Liver (tissue), 8 donors: ENCODE measurements at regions not wholly inside any gene's neighbourhood (a gene's known extent, or its start where the extent isn't known, plus 50 kb on each side); places are given as distances from the start of the nearest gene placed in this dataset.
"Not testable (repeated sequence)": the region's sequence is repeated elsewhere in the genome, so short reads cannot be mapped to it uniquely, and the experiment has no call there.

Experiments
- DNase-seq: peaks from one replicate; pipeline ENCODE4 v3.0.0-alpha.2; 2017; ENCODE audit warnings: low spot score
- H3K27ac ChIP-seq, 2 donors: one replicate each; pipeline ENCODE4 v1.7.0; 2013; ENCODE audit warnings: inconsistent platforms in 2 of 2, low read length in 2 of 2, control low read depth in 1 of 2, low read depth in 1 of 2, mild to moderate bottlenecking in 1 of 2
- H3K27me3 ChIP-seq, 4 donors: one replicate each; pipeline versions ENCODE4 v1.6.1 to v1.7.0; 2013; ENCODE audit warnings: low read length in 3 of 4, inconsistent platforms in 1 of 4, mild to moderate bottlenecking in 1 of 4, moderate library complexity in 1 of 4; ENCODE audit not compliant: control insufficient read depth in 4 of 4, insufficient read depth in 4 of 4
- H3K36me3 ChIP-seq, 4 donors: one replicate each; pipeline versions ENCODE4 v1.6.1 to v1.7.0; 2013; ENCODE audit warnings: low read length in 3 of 4, mild to moderate bottlenecking in 3 of 4, low read depth in 1 of 4, moderate library complexity in 1 of 4; ENCODE audit not compliant: control insufficient read depth in 4 of 4, insufficient read depth in 3 of 4
- H3K4me1 ChIP-seq, 4 donors: one replicate each; pipeline versions ENCODE4 v1.6.1 to v1.7.0; 2013; ENCODE audit warnings: low read length in 3 of 4, mild to moderate bottlenecking in 3 of 4, moderate library complexity in 1 of 4; ENCODE audit not compliant: control insufficient read depth in 4 of 4, insufficient read depth in 4 of 4
- H3K4me3 ChIP-seq, 3 donors: one replicate each; pipeline versions ENCODE4 v1.6.1 to v1.7.0; 2013; ENCODE audit warnings: low read length in 3 of 3, control low read depth in 1 of 3, low read depth in 1 of 3, mild to moderate bottlenecking in 1 of 3
- H3K9ac ChIP-seq, 2 donors: one replicate each; pipeline ENCODE4 v1.7.0; 2013; ENCODE audit warnings: low read length in 2 of 2, mild to moderate bottlenecking in 2 of 2, moderate library complexity in 2 of 2, control low read depth in 1 of 2, low read depth in 1 of 2
- H3K9me3 ChIP-seq, 4 donors: one replicate each; pipeline versions ENCODE4 v1.6.1 to v1.7.0; 2013; ENCODE audit warnings: low read length in 3 of 4; ENCODE audit not compliant: control insufficient read depth in 4 of 4
- ATF3 ChIP-seq: IDR thresholded peaks from 2 replicates; pipeline ENCODE4 v1.6.1; 2016; ENCODE audit warnings: antibody characterized with exemption
- EGR1 ChIP-seq, 2 donors: IDR thresholded peaks; 2 replicates each; pipeline ENCODE4 v1.6.1; 2016 to 2018; ENCODE audit warnings: antibody characterized with exemption in 2 of 2, low read depth in 2 of 2
- FOXA1 ChIP-seq: IDR thresholded peaks from 2 replicates; pipeline ENCODE4 v1.6.1; 2016; ENCODE audit warnings: antibody characterized with exemption
- FOXA2 ChIP-seq: IDR thresholded peaks from 2 replicates; pipeline ENCODE4 v1.6.1; 2016; ENCODE audit warnings: antibody characterized with exemption
- GABPA ChIP-seq, 2 donors: IDR thresholded peaks in 1 of 2; conservative IDR thresholded peaks in 1 of 2; 2 replicates each; pipeline ENCODE4 v1.6.1; 2016; ENCODE audit warnings: antibody characterized with exemption in 2 of 2, mild to moderate bottlenecking in 1 of 2, moderate library complexity in 1 of 2
- HNF4A ChIP-seq, 2 donors: conservative IDR thresholded peaks; 2 replicates each; pipeline ENCODE4 v1.6.1; 2016; ENCODE audit warnings: antibody characterized with exemption in 2 of 2, mild to moderate bottlenecking in 2 of 2
- HNF4G ChIP-seq: IDR thresholded peaks from 2 replicates; pipeline ENCODE4 v1.6.1; 2016; ENCODE audit warnings: antibody characterized with exemption
- JUND ChIP-seq, 2 donors: IDR thresholded peaks; 2 replicates each; pipeline ENCODE4 v1.6.1; 2016; ENCODE audit warnings: antibody characterized with exemption in 2 of 2
- MAX ChIP-seq: IDR thresholded peaks from 2 replicates; pipeline ENCODE4 v1.6.1; 2016; ENCODE audit warnings: antibody characterized with exemption
- NR2F2 ChIP-seq: IDR thresholded peaks from 2 replicates; pipeline ENCODE4 v1.6.1; 2016; ENCODE audit warnings: antibody characterized with exemption
- RAD21 ChIP-seq, 2 donors: IDR thresholded peaks; 2 replicates each; pipeline ENCODE4 v1.6.1; 2016; ENCODE audit warnings: antibody characterized with exemption in 2 of 2, mild to moderate bottlenecking in 2 of 2
- REST ChIP-seq: IDR thresholded peaks from 2 replicates; pipeline ENCODE4 v1.6.1; 2016; ENCODE audit warnings: antibody characterized with exemption, mild to moderate bottlenecking
- RXRA ChIP-seq, 2 donors: IDR thresholded peaks; 2 replicates each; pipeline ENCODE4 v1.6.1; 2017 to 2018; ENCODE audit warnings: antibody characterized with exemption in 2 of 2, mild to moderate bottlenecking in 1 of 2
- SP1 ChIP-seq: IDR thresholded peaks from 2 replicates; pipeline ENCODE4 v1.6.1; 2018; ENCODE audit warnings: antibody characterized with exemption, mild to moderate bottlenecking
- TAF1 ChIP-seq: conservative IDR thresholded peaks from 2 replicates; pipeline ENCODE4 v1.6.1; 2016; ENCODE audit warnings: antibody characterized with exemption, mild to moderate bottlenecking
- YY1 ChIP-seq: IDR thresholded peaks from 2 replicates; pipeline ENCODE4 v1.6.1; 2016; ENCODE audit warnings: antibody characterized with exemption, mild to moderate bottlenecking
- WGBS: extraction: QIAGEN DNeasy Blood & Tissue Kit; methylation state at CpG from one replicate; pipeline ENCODE4 v1.1.7; 2013; 5-methylcytosine and 5-hydroxymethylcytosine counted together
- TF ChIP-seq, protein P1 (sequence below): fragments of 150-350 bp; IDR thresholded peaks from 2 replicates; pipeline ENCODE4 v1.5.1; 2017; ENCODE audit warnings: improper control_type of control experiment, low read depth, low read length; ENCODE audit not compliant: missing input control
- TF ChIP-seq, protein P2 (sequence below): IDR thresholded peaks from 2 replicates; pipeline ENCODE4 v1.6.1; 2016; ENCODE audit warnings: antibody characterized with exemption
- donor health status: healthy.
- donor health status: healthy.
- donor health status: healthy.
- donor health status: healthy.
- donor health status: healthy.

GRCh38 chr21:22023896-22024295 is 1025.7 kb downstream of the NCAM2 start:
- H3K27ac ChIP-seq, H3K36me3 ChIP-seq, H3K9me3 ChIP-seq, H3K4me3 ChIP-seq, H3K4me1 ChIP-seq, DNase-seq, H3K9ac ChIP-seq, H3K27me3 ChIP-seq: not testable (repeated sequence)
- WGBS = 82% methylated on average over 2 of the region's 2 CpGs

DNA sequence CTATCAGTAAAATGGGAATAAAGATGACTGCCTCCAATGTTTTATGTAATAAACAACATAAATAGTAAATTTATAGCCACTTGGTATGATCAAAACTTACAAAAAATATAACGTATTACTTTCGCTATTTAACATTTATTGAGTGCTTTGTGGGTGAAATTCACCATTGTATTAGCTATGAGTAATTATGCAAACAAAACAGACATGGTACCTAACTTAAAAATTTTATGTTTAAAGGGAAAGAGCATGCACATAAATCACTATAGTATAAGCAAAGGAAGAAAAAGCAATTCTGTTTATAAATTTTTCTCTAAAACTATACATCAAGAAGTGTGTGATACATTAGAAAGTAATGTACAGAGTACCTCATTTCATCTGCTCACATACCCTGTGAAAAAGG is 1046.2 kb downstream of the NCAM2 start:
- peaks cover 8 to 23% (median 16%) of the 10 kb centered on the region in 4 donors for H3K36me3 ChIP-seq
- H3K27me3 ChIP-seq = no peaks in the 10 kb centered on the region
- WGBS = 88% methylated on average over 2 of the region's 2 CpGs
- H3K4me1 ChIP-seq = no peaks in the 10 kb centered on the region
- no peak overlapping the region for H3K27ac ChIP-seq
- H3K9me3 ChIP-seq = peaks cover 0 to 11% (median 9%) of the 10 kb centered on the region in 4 donors
- H3K9ac ChIP-seq = no peak overlapping the region
- no peak for DNase-seq
- TF ChIP-seq YY1 = no peak
- no peak for TF ChIP-seq SP1
- no peak for TF ChIP-seq GABPA (IDR thresholded peaks at IDR 0.05 in 1 of 2, conservative IDR thresholded peaks at IDR 0.05 in 1 of 2)
- TF ChIP-seq MAX = no peak
- no peak for TF ChIP-seq JUND (IDR thresholded peaks at IDR 0.05)
- no peak for TF ChIP-seq HNF4A (conservative IDR thresholded peaks at IDR 0.05)
- TF ChIP-seq, protein P1, sequence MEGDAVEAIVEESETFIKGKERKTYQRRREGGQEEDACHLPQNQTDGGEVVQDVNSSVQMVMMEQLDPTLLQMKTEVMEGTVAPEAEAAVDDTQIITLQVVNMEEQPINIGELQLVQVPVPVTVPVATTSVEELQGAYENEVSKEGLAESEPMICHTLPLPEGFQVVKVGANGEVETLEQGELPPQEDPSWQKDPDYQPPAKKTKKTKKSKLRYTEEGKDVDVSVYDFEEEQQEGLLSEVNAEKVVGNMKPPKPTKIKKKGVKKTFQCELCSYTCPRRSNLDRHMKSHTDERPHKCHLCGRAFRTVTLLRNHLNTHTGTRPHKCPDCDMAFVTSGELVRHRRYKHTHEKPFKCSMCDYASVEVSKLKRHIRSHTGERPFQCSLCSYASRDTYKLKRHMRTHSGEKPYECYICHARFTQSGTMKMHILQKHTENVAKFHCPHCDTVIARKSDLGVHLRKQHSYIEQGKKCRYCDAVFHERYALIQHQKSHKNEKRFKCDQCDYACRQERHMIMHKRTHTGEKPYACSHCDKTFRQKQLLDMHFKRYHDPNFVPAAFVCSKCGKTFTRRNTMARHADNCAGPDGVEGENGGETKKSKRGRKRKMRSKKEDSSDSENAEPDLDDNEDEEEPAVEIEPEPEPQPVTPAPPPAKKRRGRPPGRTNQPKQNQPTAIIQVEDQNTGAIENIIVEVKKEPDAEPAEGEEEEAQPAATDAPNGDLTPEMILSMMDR = no peak
- no peak for TF ChIP-seq NR2F2
- no peak for TF ChIP-seq RXRA (IDR thresholded peaks at IDR 0.05)
- no peak for TF ChIP-seq TAF1
- no peak for TF ChIP-seq EGR1 (IDR thresholded peaks at IDR 0.05; ENCODE audit: low read depth in 2 of 2)
- no peak for TF ChIP-seq FOXA2
- TF ChIP-seq HNF4G = no peak
- no peak for TF ChIP-seq REST
- TF ChIP-seq RAD21 (IDR thresholded peaks at IDR 0.05) = no peak
- TF ChIP-seq FOXA1 = no peak
- TF ChIP-seq, protein P2, sequence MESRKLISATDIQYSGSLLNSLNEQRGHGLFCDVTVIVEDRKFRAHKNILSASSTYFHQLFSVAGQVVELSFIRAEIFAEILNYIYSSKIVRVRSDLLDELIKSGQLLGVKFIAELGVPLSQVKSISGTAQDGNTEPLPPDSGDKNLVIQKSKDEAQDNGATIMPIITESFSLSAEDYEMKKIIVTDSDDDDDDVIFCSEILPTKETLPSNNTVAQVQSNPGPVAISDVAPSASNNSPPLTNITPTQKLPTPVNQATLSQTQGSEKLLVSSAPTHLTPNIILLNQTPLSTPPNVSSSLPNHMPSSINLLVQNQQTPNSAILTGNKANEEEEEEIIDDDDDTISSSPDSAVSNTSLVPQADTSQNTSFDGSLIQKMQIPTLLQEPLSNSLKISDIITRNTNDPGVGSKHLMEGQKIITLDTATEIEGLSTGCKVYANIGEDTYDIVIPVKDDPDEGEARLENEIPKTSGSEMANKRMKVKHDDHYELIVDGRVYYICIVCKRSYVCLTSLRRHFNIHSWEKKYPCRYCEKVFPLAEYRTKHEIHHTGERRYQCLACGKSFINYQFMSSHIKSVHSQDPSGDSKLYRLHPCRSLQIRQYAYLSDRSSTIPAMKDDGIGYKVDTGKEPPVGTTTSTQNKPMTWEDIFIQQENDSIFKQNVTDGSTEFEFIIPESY = no peak
- no peak for TF ChIP-seq ATF3
- no peak overlapping the region for H3K4me3 ChIP-seq
